T47D (cell line): ENCODE measurements at regions not wholly inside any gene's neighbourhood (a gene's known extent, or its start where the extent isn't known, plus 50 kb on each side); places are given as distances from the start of the nearest gene placed in this dataset.
"Not testable (repeated sequence)": the region's sequence is repeated elsewhere in the genome, so short reads cannot be mapped to it uniquely, and the experiment has no call there.

Experiments
- DNase-seq, 2 experiments: peaks; one replicate each; pipeline versions ENCODE4 v3.0.0 to v3.0.0-alpha.2; 2011 to 2012; ENCODE audit warnings: low read depth in 1 of 2, low spot score in 1 of 2
- JUND ChIP-seq: IDR thresholded peaks from 2 replicates; pipeline ENCODE4 v1.6.1; 2012; ENCODE audit warnings: low read depth
- in situ Hi-C: cut with HindIII; loops from 2 replicates; pipeline ENCODE4 v1.10.0; 2016; ENCODE audit warnings: low sequenced_read_pairs, low pct_unique_long_range_greater_than_20kb

DNA sequence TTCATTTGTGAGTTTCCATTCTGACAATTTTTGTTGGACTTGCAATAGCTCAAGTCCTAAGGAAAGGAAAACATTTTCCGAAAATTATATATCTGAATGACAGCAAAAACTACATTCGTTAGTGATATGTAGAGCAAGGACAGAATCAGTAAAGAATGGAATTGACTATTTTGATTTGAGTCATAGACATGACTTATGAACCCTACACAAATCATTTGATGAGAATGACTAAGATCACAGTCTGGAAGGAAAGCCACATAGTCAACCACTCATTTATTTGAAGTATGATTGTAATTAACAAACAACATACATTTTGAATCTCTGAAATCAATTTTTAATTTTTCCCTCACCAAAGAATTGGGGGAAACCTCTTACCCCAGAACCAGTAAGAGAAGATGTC lies 231.6 kb upstream of the CRIM1 start:
- no peak for TF ChIP-seq JUND
- in situ Hi-C loops = no loop called here

GRCh38 chr2:36097022-36097421 lies 258.6 kb upstream of the CRIM1 start:
- in situ Hi-C loops = no loop called here
- no peak for DNase-seq
- no peak for TF ChIP-seq JUND

More for the DNA sequence above, 231.6 kb upstream of the CRIM1 start:
- no peak for DNase-seq

GRCh38 chr2:36091844-36092741 lies 263.5 kb upstream of the CRIM1 start:
- DNase-seq, in situ Hi-C loops: not testable (repeated sequence)

DNA sequence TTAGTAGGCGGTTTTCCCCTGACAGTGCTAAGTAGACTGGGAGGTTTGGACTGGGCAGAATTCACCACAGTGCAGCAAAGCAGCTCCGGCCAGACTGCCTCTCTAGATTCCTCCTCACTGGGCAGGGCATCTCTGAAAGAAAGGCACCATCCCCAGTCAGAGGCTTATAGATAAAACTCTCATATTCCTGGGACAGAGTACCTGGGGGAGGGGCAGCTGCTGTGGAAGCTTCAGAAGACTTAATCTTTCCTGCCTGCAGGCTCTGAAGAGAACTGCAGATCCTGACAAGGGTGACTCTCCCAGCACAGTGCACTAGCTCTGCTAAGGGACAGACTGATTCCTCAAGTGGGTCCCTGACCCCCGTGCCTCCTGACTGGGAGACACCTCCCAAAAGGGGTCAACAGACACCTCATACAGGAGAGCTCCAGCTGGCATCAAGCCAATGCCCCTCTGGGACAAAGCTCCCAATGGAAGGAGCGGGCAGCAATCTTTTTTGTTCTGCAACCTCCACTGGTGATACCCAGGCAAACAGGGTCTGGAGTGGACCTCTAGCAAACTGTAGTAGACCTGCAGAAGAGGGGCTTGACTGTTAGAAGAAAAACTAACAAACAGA lies 266.8 kb upstream of the CRIM1 start:
- no peak for DNase-seq
- in situ Hi-C loops = no loop called here
- no peak for TF ChIP-seq JUND

GRCh38 chr2:36087344-36087743 lies 268.2 kb upstream of the CRIM1 start:
- in situ Hi-C loops = no loop called here
- no peak for DNase-seq
- TF ChIP-seq JUND = no peak

DNA sequence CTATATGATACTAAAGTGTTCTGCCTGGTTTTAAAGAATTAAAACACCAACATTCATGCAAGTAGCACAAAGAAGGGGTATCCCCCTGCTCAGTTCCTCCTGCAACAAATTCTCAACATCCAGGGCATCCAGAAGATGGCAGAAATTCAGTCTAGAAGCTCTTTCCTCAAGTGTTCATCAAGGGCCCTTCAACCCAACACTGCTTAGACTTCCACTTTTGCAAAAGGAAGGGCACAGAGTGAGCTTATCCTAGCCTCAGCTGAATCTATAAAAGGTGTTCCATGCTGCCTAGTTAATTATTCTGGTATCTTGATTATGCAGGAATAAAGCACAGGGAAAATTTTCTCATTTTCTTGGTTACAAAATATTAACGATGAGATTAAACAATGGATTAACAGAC lies 275.8 kb upstream of the CRIM1 start:
- no peak for DNase-seq
- in situ Hi-C loops = no loop called here
- TF ChIP-seq JUND = no peak

GRCh38 chr2:36074008-36074407 lies 281.6 kb upstream of the CRIM1 start:
- in situ Hi-C loops = no loop called here
- no peak for TF ChIP-seq JUND
- no peak for DNase-seq

DNA sequence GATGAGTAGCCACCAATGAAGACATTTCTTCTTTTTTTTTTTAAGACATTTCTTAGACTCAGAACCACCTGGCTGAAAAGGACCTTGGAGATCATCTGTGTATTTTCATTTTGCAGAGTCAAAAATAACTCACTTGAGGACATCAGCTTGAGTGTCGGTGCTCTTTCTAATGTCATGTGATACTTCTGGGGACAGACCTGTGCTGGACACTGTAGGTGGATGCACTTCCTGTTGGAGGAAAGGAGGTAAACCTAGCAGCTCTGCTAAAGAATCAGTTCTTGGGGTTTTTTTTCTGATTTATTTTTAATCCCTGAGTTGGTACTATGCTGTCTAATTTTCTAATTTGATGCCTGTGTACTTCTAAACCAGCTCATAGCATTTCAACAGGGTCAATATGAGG lies 283.9 kb upstream of the CRIM1 start:
- DNase-seq = no peak
- TF ChIP-seq JUND = no peak
- in situ Hi-C loops = no loop called here

GRCh38 chr2:36069074-36069473 lies 286.5 kb upstream of the CRIM1 start:
- in situ Hi-C loops = no loop called here
- no peak for DNase-seq
- TF ChIP-seq JUND = no peak

- in situ Hi-C loops = no loop called here
- no peak for TF ChIP-seq JUND
Measured at GRCh38 chr2:36068086-36068485, 287.5 kb upstream of the CRIM1 start.

GRCh38 chr2:36060133-36060532 lies 295.4 kb upstream of the CRIM1 start:
- no peak for TF ChIP-seq JUND
- no peak for DNase-seq
- in situ Hi-C loops = no loop called here

More at GRCh38 chr2:36068086-36068485, 287.5 kb upstream of the CRIM1 start:
- DNase-seq = no peak

DNA sequence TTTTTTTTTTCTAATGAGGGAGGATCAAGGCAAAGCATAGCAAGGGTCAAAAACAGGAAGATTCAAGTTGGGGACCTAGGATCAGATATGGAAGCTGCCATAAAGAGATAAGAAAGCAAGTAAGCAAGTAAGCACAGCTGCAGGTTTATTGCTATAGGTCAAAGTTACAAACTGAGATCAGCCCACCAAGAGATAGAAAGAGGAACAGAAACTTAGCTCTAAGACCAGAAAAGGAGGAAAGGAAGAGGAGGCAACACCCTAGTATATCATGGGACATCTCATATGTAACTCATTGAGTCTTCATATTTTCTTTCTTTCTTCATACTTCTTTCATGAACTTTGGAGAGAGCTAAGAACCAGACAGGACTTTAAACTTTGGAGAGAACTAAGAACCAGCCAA lies 295.9 kb upstream of the CRIM1 start:
- in situ Hi-C loops = no loop called here
- no peak for DNase-seq
- no peak for TF ChIP-seq JUND

GRCh38 chr2:36058953-36059352 lies 296.6 kb upstream of the CRIM1 start:
- in situ Hi-C loops = no loop called here
- no peak for TF ChIP-seq JUND
- DNase-seq = no peak

DNA sequence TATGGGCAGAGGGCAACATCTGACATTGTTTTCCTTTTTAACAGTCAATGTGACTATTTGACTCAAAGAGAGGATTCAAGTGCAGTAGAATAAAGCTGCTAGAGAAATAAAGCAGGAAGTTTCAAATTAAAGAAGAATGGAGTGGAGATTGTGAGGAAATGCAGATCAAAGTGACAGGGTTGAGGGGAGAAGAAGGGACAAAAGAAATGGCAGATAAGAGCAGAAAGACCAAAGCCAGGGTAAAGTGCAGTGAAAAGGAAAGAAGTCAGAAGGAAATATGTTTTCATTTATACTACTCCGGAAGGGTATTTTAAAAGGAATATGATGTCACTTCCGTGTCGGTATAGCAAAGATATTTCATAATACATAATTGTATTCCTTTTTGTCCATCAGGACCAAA lies 297.5 kb upstream of the CRIM1 start:
- TF ChIP-seq JUND = no peak
- in situ Hi-C loops = no loop called here
- DNase-seq = no peak
